ENCODE measurements at regions not wholly inside any gene's neighbourhood (a gene's known extent, or its start where the extent isn't known, plus 50 kb on each side); places are given as distances from the start of the nearest gene placed in this dataset.
"Not testable (repeated sequence)": the region's sequence is repeated elsewhere in the genome, so short reads cannot be mapped to it uniquely, and the experiment has no call there.

DNA sequence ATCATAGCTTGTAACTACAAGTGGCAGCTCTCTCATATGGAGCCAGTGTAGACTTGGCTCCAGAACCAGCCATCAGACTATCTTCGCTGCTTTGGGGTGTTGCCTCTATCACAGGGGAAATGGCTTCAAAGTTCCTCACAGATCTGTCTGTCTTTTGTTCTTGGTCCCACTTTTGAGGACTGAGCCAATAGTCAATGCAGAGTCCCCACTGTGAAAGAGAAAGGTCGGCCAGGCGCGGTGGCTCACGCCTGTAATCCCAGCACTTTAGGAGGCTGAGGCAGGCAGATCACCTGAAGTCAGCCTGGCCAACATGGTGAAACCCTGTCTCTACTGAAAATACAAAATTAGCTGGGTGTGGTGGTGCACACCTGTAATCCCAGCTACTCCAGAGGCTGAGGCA is 86.9 kb upstream of the FZD7 start:
- H3K27ac ChIP-seq (ENCODE audit: low read length); H3K4me1 ChIP-seq (ENCODE audit: low read length); DNase-seq; H3K9me3 ChIP-seq (replicated peaks; ENCODE audit: insufficient read depth, low read length); H3K9ac ChIP-seq (ENCODE audit: low read length); H3K36me3 ChIP-seq (replicated peaks; ENCODE audit: insufficient read depth, low read length); H3K9me2 ChIP-seq (replicated peaks; ENCODE audit: insufficient read depth, low read length); H3K4me3 ChIP-seq (ENCODE audit: low read length); H3K27me3 ChIP-seq (replicated peaks; ENCODE audit: insufficient read depth, low read length); H3K79me2 ChIP-seq (ENCODE audit: low read length); H3K4me2 ChIP-seq (ENCODE audit: low read depth, low read length); H2AFZ ChIP-seq (ENCODE audit: low read length); H3F3A ChIP-seq (ENCODE audit: insufficient read depth, low read length); H4K20me1 ChIP-seq (ENCODE audit: insufficient read depth, low read length): not testable (repeated sequence)

- no peaks in the 10 kb centered on the region for H3K36me3 ChIP-seq (replicated peaks; ENCODE audit: insufficient read depth, low read length)
- no peak overlapping the region for H3K27ac ChIP-seq (ENCODE audit: low read length)
- H3K9me2 ChIP-seq (replicated peaks; ENCODE audit: insufficient read depth, low read length): no peaks in the 10 kb centered on the region
- H3K4me3 ChIP-seq (ENCODE audit: low read length): no peak overlapping the region
- no peak for TF ChIP-seq CTCF (IDR thresholded peaks at IDR 0.05; ENCODE audit: low read length)
- TF ChIP-seq EZH2phosphoT487 (IDR thresholded peaks at IDR 0.05; ENCODE audit: low read length): no peak
- no peak overlapping the region for H2AFZ ChIP-seq (ENCODE audit: low read length)
- H3K4me1 ChIP-seq (ENCODE audit: low read length): no peaks in the 10 kb centered on the region
- no peak overlapping the region for H3K4me2 ChIP-seq (ENCODE audit: low read depth, low read length)
- H4K20me1 ChIP-seq (ENCODE audit: insufficient read depth, low read length): no peaks in the 10 kb centered on the region
- no peaks in the 10 kb centered on the region for H3K27me3 ChIP-seq (replicated peaks; ENCODE audit: insufficient read depth, low read length)
- no peak for DNase-seq
- no peaks in the 10 kb centered on the region for H3K9me3 ChIP-seq (replicated peaks; ENCODE audit: insufficient read depth, low read length)
- H3K79me2 ChIP-seq (ENCODE audit: low read length): no peaks in the 10 kb centered on the region
- H3F3A ChIP-seq (ENCODE audit: insufficient read depth, low read length): no peaks in the 10 kb centered on the region
- H3K9ac ChIP-seq (ENCODE audit: low read length): no peak overlapping the region
Observed at GRCh38 chr2:201947287-201947686, 86.4 kb upstream of the FZD7 start.

DNA sequence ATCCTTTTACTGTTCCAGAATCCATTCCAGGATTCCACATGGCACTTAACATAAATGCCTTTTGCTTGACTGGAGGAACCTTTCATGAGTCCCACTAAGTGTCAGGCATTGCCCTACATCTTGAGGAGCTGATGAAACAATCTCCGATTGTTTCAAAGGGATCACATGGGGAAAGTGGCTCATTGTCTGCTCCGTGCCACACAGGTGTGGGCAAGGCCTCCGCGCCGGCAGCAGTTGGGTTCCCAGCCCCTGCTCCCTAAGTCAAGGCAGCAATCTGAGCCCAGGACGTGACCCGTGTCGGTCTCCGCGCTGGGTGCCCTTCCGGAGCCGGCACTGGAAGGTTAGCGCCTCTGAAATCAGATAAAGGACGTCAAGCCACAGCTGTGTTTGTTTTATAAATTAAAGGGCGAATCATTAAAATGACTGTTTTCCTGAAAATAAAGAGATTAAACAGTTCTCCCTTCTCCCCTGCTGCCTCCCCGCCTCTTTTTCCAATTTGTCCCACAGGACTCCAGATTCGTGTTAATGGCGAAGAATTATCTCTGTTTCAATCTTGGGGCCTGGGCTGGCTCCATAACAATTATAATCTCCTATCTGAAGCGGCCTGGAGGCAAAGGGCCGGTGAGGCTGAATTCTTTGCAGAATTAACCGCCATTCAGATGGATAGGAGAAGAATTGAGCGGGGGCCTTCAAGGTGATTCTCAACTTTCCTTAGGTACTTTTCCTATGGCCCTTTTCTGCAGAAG is 84.3 kb upstream of the FZD7 start:
- Histone ChIP-seq H3K9me3 (replicated peaks; ENCODE audit: insufficient read depth, low read length) (no peaks in the 10 kb centered on the region), H3K36me3 (replicated peaks; ENCODE audit: insufficient read depth, low read length) (no peaks in the 10 kb centered on the region), H3K27me3 (replicated peaks; ENCODE audit: insufficient read depth, low read length) (no peaks in the 10 kb centered on the region), H3K4me2 (ENCODE audit: low read depth, low read length) (no peak overlapping the region), H3F3A (ENCODE audit: insufficient read depth, low read length) (no peaks in the 10 kb centered on the region), H3K79me2 (ENCODE audit: low read length) (no peaks in the 10 kb centered on the region), H3K4me3 (ENCODE audit: low read length) (no peak overlapping the region), H3K9me2 (replicated peaks; ENCODE audit: insufficient read depth, low read length) (no peaks in the 10 kb centered on the region), H3K4me1 (ENCODE audit: low read length) (no peaks in the 10 kb centered on the region), H2AFZ (ENCODE audit: low read length) (no peak overlapping the region), H4K20me1 (ENCODE audit: insufficient read depth, low read length) (no peaks in the 10 kb centered on the region), H3K9ac (ENCODE audit: low read length) (no peak overlapping the region), H3K27ac (ENCODE audit: low read length) (no peak overlapping the region)
- no peak for DNase-seq
- TF ChIP-seq CTCF (IDR thresholded peaks at IDR 0.05; ENCODE audit: low read length): no peak
- no peak for TF ChIP-seq EZH2 (optimal IDR thresholded peaks at IDR 0.05; ENCODE audit: low read depth, low read length)
- TF ChIP-seq EZH2phosphoT487 (IDR thresholded peaks at IDR 0.05; ENCODE audit: low read length): no peak

- no peaks in the 10 kb centered on the region for H3K36me3 ChIP-seq (replicated peaks; ENCODE audit: insufficient read depth, low read length)
- no peak for DNase-seq
- H3K4me3 ChIP-seq (ENCODE audit: low read length): no peak overlapping the region
- H3K79me2 ChIP-seq (ENCODE audit: low read length): no peaks in the 10 kb centered on the region
- TF ChIP-seq EZH2phosphoT487 (IDR thresholded peaks at IDR 0.05; ENCODE audit: low read length) (no peak), EZH2 (optimal IDR thresholded peaks at IDR 0.05; ENCODE audit: low read depth, low read length) (no peak), CTCF (IDR thresholded peaks at IDR 0.05; ENCODE audit: low read length) (no peak)
- H3K4me2 ChIP-seq (ENCODE audit: low read depth, low read length): no peak overlapping the region
- no peaks in the 10 kb centered on the region for H3K9me2 ChIP-seq (replicated peaks; ENCODE audit: insufficient read depth, low read length)
- H3K27ac ChIP-seq (ENCODE audit: low read length): no peak overlapping the region
- no peak overlapping the region for H3K9ac ChIP-seq (ENCODE audit: low read length)
- H4K20me1 ChIP-seq (ENCODE audit: insufficient read depth, low read length): no peaks in the 10 kb centered on the region
- no peaks in the 10 kb centered on the region for H3K9me3 ChIP-seq (replicated peaks; ENCODE audit: insufficient read depth, low read length)
- H3K4me1 ChIP-seq (ENCODE audit: low read length): no peaks in the 10 kb centered on the region
- no peak overlapping the region for H2AFZ ChIP-seq (ENCODE audit: low read length)
- H3F3A ChIP-seq (ENCODE audit: insufficient read depth, low read length): no peaks in the 10 kb centered on the region
- no peaks in the 10 kb centered on the region for H3K27me3 ChIP-seq (replicated peaks; ENCODE audit: insufficient read depth, low read length)
Observed at GRCh38 chr2:201949927-201950246, 83.8 kb upstream of the FZD7 start.

All from MM.1S (cell line).